ENCODE measurements at regions not wholly inside any gene's neighbourhood (a gene's known extent, or its start where the extent isn't known, plus 50 kb on each side); places are given as distances from the start of the nearest gene placed in this dataset.

- peaks cover 10 to 31% of the 10 kb centered on the region in 2 donors for H3K4me1 ChIP-seq
- DNase-seq = peak in 1 of 2 donors; percentile 36
- no peaks in the 10 kb centered on the region for H3K36me3 ChIP-seq
- H3K4me3 ChIP-seq (replicated peaks in 1 of 3) = no peak overlapping the region
- TF ChIP-seq CTCF (IDR thresholded peaks at IDR 0.05) (no peak), POLR2A (IDR thresholded peaks at IDR 0.05) (no peak)
- WGBS, 2 donors = 51 to 76% methylated on average over 2 of the region's 2 CpGs
- intact Hi-C loops (cut with DNase I) = no loop called here
- no peaks in the 10 kb centered on the region for H3K27me3 ChIP-seq
- no peaks in the 10 kb centered on the region for H3K9me3 ChIP-seq
- H3K27ac ChIP-seq = peak overlapping the region in 2 of 3 donors; percentile 70 to 81
These were observed 258.1 kb downstream of the SYK start for GRCh38 chr9:91059713-91060112.

- peaks cover 10 to 31% of the 10 kb centered on the region in 2 donors for H3K4me1 ChIP-seq
- intact Hi-C loops (cut with DNase I) = no loop called here
- WGBS, 2 donors = 14 to 20% methylated on average over 8 of the region's 8 CpGs
- peak; percentile 62 to 74 for DNase-seq
- H3K27me3 ChIP-seq = no peaks in the 10 kb centered on the region
- H3K36me3 ChIP-seq = no peaks in the 10 kb centered on the region
- peak overlapping the region; percentile 1 to 81 (median 70) for H3K27ac ChIP-seq
- no peaks in the 10 kb centered on the region for H3K9me3 ChIP-seq
- H3K4me3 ChIP-seq (replicated peaks in 1 of 3) = no peak overlapping the region
- no peak for TF ChIP-seq CTCF (IDR thresholded peaks at IDR 0.05)
- no peak for TF ChIP-seq POLR2A (IDR thresholded peaks at IDR 0.05)
These were observed 259.1 kb downstream of the SYK start for GRCh38 chr9:91060520-91061343.

GRCh38 chr9:91061506-91061905 lies 259.9 kb downstream of the SYK start:
- no peak for DNase-seq
- TF ChIP-seq POLR2A (IDR thresholded peaks at IDR 0.05) = no peak
- no peak for TF ChIP-seq CTCF (IDR thresholded peaks at IDR 0.05)
- Histone ChIP-seq H3K4me3 (replicated peaks in 1 of 3) (no peak overlapping the region), H3K27ac (peak overlapping the region in 2 of 3 donors; percentile 70 to 81), H3K36me3 (no peaks in the 10 kb centered on the region), H3K27me3 (no peaks in the 10 kb centered on the region), H3K9me3 (no peaks in the 10 kb centered on the region), H3K4me1 (peaks cover 10 to 31% of the 10 kb centered on the region in 2 donors)
- intact Hi-C loops (cut with DNase I) = no loop called here
- 88 to 91% methylated on average over 2 of the region's 2 CpGs for WGBS, 2 donors

- Histone ChIP-seq H3K9me3 (no peaks in the 10 kb centered on the region), H3K36me3 (no peaks in the 10 kb centered on the region), H3K27ac (no peak overlapping the region), H3K4me3 (replicated peaks in 1 of 3) (no peak overlapping the region), H3K4me1 (peaks cover 10 to 31% of the 10 kb centered on the region in 2 donors), H3K27me3 (no peaks in the 10 kb centered on the region)
- WGBS, 2 donors = 87 to 97% methylated on average over 2 of the region's 2 CpGs
- no peak for DNase-seq
- TF ChIP-seq CTCF (IDR thresholded peaks at IDR 0.05) (no peak), POLR2A (IDR thresholded peaks at IDR 0.05) (no peak)
- intact Hi-C loops (cut with DNase I) = no loop called here
These were observed 260.7 kb downstream of the SYK start for GRCh38 chr9:91062281-91062680.

GRCh38 chr9:91063471-91063870 lies 261.9 kb downstream of the SYK start:
- intact Hi-C loops (cut with DNase I) = no loop called here
- Histone ChIP-seq H3K36me3 (no peaks in the 10 kb centered on the region), H3K27me3 (no peaks in the 10 kb centered on the region), H3K4me1 (peaks cover 10 to 31% of the 10 kb centered on the region in 2 donors), H3K4me3 (replicated peaks in 1 of 3) (no peak overlapping the region), H3K9me3 (no peaks in the 10 kb centered on the region), H3K27ac (no peak overlapping the region)
- 96 to 99% methylated on average over 11 of the region's 11 CpGs for WGBS, 2 donors
- no peak for DNase-seq
- TF ChIP-seq POLR2A (IDR thresholded peaks at IDR 0.05) (no peak), CTCF (IDR thresholded peaks at IDR 0.05) (no peak)
